ENCODE measurements at regions not wholly inside any gene's neighbourhood (a gene's known extent, or its start where the extent isn't known, plus 50 kb on each side); places are given as distances from the start of the nearest gene placed in this dataset.

DNA sequence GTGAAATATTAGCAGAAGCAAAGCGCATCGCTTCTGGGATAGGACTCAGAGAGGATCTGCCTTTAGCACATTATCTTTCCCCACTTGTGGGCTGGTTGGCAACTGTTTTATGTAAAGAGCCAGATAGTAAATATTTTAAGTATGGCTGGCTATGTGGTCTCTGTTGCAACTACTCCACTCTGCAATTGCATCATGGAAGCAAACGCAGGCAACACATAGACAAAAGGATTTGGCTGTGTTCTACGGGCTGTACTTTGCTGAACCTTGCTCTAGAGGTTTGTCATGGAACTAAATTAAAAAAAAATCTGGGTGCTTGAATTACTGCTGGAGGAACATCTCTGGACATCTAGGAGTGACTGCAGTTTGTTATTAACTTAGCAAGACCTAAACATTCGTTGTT, 307.8 kb upstream of the TPK1 start:
- Mint-ChIP-seq H3K4me1 (ENCODE audit: low read depth, unreplicated experiment) (no peaks in the 10 kb centered on the region), H3K36me3 (ENCODE audit: unreplicated experiment) (no peaks in the 10 kb centered on the region), H3K27ac (ENCODE audit: unreplicated experiment) (no peak overlapping the region), H3K27me3 (ENCODE audit: unreplicated experiment) (no peaks in the 10 kb centered on the region), H3K4me3 (ENCODE audit: unreplicated experiment) (no peak overlapping the region), H3K9me3 (ENCODE audit: unreplicated experiment) (no peaks in the 10 kb centered on the region)
- TF ChIP-seq, protein P1, sequence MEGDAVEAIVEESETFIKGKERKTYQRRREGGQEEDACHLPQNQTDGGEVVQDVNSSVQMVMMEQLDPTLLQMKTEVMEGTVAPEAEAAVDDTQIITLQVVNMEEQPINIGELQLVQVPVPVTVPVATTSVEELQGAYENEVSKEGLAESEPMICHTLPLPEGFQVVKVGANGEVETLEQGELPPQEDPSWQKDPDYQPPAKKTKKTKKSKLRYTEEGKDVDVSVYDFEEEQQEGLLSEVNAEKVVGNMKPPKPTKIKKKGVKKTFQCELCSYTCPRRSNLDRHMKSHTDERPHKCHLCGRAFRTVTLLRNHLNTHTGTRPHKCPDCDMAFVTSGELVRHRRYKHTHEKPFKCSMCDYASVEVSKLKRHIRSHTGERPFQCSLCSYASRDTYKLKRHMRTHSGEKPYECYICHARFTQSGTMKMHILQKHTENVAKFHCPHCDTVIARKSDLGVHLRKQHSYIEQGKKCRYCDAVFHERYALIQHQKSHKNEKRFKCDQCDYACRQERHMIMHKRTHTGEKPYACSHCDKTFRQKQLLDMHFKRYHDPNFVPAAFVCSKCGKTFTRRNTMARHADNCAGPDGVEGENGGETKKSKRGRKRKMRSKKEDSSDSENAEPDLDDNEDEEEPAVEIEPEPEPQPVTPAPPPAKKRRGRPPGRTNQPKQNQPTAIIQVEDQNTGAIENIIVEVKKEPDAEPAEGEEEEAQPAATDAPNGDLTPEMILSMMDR (IDR thresholded peaks at IDR 0.05; ENCODE audit: partially characterized antibody, unreplicated experiment) = no peak
- no peak for DNase-seq

- no peaks in the 10 kb centered on the region for H3K36me3 Mint-ChIP-seq (ENCODE audit: unreplicated experiment)
- H3K4me1 Mint-ChIP-seq (ENCODE audit: low read depth, unreplicated experiment) = no peaks in the 10 kb centered on the region
- no peak overlapping the region for H3K4me3 Mint-ChIP-seq (ENCODE audit: unreplicated experiment)
- H3K27me3 Mint-ChIP-seq (ENCODE audit: unreplicated experiment) = no peaks in the 10 kb centered on the region
- no peak for DNase-seq
- TF ChIP-seq, protein P1 (IDR thresholded peaks at IDR 0.05; ENCODE audit: partially characterized antibody, unreplicated experiment) = no peak
- no peaks in the 10 kb centered on the region for H3K9me3 Mint-ChIP-seq (ENCODE audit: unreplicated experiment)
- no peak overlapping the region for H3K27ac Mint-ChIP-seq (ENCODE audit: unreplicated experiment)
Measured at GRCh38 chr7:145134377-145134776, 298.5 kb upstream of the TPK1 start.

DNA sequence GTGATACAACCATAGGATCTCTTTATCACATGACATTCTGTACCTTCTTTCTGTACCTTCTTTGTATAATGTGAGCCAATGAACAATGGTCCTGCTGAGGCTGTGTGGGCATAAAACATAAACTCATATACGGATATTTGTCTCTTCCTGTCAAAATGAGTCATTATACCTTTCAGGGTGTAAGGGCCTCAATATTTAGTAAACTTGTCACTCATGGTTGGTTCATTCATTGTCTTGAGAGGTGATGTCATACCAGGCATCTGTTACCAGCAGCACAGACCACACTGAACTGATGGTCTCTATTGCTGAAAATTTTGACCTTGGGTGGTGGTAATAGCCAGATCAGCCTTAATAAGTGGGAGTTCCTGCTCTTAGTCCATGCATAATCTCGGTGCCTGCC, 287.6 kb upstream of the TPK1 start:
- no peaks in the 10 kb centered on the region for H3K27me3 Mint-ChIP-seq (ENCODE audit: unreplicated experiment)
- H3K4me1 Mint-ChIP-seq (ENCODE audit: low read depth, unreplicated experiment) = no peaks in the 10 kb centered on the region
- H3K9me3 Mint-ChIP-seq (ENCODE audit: unreplicated experiment) = no peaks in the 10 kb centered on the region
- no peak for DNase-seq
- H3K27ac Mint-ChIP-seq (ENCODE audit: unreplicated experiment) = no peak overlapping the region
- no peak overlapping the region for H3K4me3 Mint-ChIP-seq (ENCODE audit: unreplicated experiment)
- no peaks in the 10 kb centered on the region for H3K36me3 Mint-ChIP-seq (ENCODE audit: unreplicated experiment)
- TF ChIP-seq, protein P1 (IDR thresholded peaks at IDR 0.05; ENCODE audit: partially characterized antibody, unreplicated experiment) = no peak

DNA sequence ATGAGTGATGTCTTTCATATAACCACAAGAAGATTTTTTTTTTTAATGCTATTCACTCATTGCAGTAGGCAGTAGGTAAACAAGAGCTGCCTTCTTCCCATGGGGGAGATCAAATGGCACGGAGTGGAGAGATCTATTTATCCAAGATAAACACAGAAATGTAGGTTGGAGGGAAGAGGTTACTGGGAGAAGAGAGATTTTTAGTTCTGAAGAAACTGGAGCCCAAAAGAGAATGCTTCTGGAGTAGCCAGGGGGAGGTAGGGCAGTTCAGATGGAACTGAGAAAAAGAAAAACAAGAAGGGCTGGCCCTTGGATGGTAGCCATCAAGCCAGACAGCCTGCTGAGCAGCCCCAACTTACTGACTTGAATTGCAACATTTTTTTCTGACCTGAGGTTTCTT, 270.1 kb upstream of the TPK1 start:
- Mint-ChIP-seq H3K27me3 (ENCODE audit: unreplicated experiment) (peaks cover 2% of the 10 kb centered on the region), H3K4me3 (ENCODE audit: unreplicated experiment) (peak overlapping the region; percentile 2), H3K27ac (ENCODE audit: unreplicated experiment) (no peak overlapping the region), H3K4me1 (ENCODE audit: low read depth, unreplicated experiment) (peaks cover 12% of the 10 kb centered on the region), H3K36me3 (ENCODE audit: unreplicated experiment) (no peaks in the 10 kb centered on the region), H3K9me3 (ENCODE audit: unreplicated experiment) (no peaks in the 10 kb centered on the region)
- no peak for DNase-seq
- TF ChIP-seq, protein P1 (IDR thresholded peaks at IDR 0.05; ENCODE audit: partially characterized antibody, unreplicated experiment) = no peak

- Mint-ChIP-seq H3K27ac (ENCODE audit: unreplicated experiment) (no peak overlapping the region), H3K9me3 (ENCODE audit: unreplicated experiment) (no peaks in the 10 kb centered on the region), H3K27me3 (ENCODE audit: unreplicated experiment) (peaks cover 2% of the 10 kb centered on the region), H3K36me3 (ENCODE audit: unreplicated experiment) (no peaks in the 10 kb centered on the region), H3K4me1 (ENCODE audit: low read depth, unreplicated experiment) (peaks cover 12% of the 10 kb centered on the region), H3K4me3 (ENCODE audit: unreplicated experiment) (no peak overlapping the region)
- DNase-seq = no peak
- TF ChIP-seq, protein P1 (IDR thresholded peaks at IDR 0.05; ENCODE audit: partially characterized antibody, unreplicated experiment) = no peak
Measured at GRCh38 chr7:145105561-145105960, 269.7 kb upstream of the TPK1 start.
